ENCODE measurements at regions not wholly inside any gene's neighbourhood (a gene's known extent, or its start where the extent isn't known, plus 50 kb on each side); places are given as distances from the start of the nearest gene placed in this dataset.
A peak's percentile ranks its signal among the peaks of the same experiment; 100 is the strongest.

DNA sequence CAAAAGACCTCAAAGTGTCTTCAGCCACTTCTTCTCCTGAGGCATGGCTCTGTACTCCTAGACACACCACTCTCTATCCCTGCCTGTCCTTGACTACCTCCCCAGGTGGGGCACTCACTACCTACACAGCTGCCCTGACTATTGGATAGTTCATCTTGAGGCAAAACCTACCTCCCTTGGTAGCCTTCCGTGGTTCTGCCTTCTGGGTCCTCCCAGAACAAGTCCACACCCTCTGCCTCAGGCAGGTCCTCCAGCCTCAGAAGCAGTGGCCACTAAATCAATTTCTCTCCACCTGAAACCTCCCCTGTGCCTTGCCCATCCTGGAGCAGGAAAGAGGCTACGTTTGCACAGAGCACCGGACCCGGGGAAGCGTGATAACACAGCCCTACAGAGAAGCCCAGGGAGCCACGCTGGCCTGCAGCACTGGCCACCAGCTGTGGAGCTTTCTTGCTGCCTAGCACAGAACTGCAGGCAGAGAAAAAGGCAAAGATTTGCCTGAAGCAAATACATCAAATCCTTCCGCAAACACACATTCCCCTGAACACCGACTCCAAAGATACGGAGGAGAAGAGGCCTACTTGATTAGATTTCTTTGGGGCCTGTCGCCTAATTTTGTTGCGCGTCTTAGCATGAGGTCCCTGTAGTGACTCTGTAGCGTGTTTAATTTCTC is 141.8 kb downstream of the C9orf50 start:
- ChIA-PET CTCF (interaction anchor here (0.5 to 1.1 kb wide), 2 partner anchors 121 to 336 kb away, joined by 4 read pairs; no protein-coding TSS in a partner anchor), POLR2A (no interaction called here)
- no peaks in the 10 kb centered on the region for H3K9me3 ChIP-seq (ENCODE audit: control insufficient read depth, insufficient read depth, low read depth, low read length)
- TF ChIP-seq ZBTB1 (tag by site-specific recombination; IDR thresholded peaks at IDR 0.05) (no peak), ZIC2 (tag by site-specific recombination; IDR thresholded peaks at IDR 0.05) (peak; percentile 65), ZNF157 (tag by site-specific recombination; IDR thresholded peaks at IDR 0.05) (no peak), ZNF677 (tag by site-specific recombination; IDR thresholded peaks at IDR 0.05) (no peak), GLIS1 (tag by site-specific recombination; IDR thresholded peaks at IDR 0.05) (peak; percentile 9; the same call in 1 of the 2 replicates)
- TF ChIP-seq, protein P1, sequence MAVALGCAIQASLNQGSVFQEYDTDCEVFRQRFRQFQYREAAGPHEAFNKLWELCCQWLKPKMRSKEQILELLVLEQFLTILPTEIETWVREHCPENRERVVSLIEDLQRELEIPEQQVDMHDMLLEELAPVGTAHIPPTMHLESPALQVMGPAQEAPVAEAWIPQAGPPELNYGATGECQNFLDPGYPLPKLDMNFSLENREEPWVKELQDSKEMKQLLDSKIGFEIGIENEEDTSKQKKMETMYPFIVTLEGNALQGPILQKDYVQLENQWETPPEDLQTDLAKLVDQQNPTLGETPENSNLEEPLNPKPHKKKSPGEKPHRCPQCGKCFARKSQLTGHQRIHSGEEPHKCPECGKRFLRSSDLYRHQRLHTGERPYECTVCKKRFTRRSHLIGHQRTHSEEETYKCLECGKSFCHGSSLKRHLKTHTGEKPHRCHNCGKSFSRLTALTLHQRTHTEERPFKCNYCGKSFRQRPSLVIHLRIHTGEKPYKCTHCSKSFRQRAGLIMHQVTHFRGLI (tag by site-specific recombination; IDR thresholded peaks at IDR 0.05), result 0 out of 2 replicates have a peak, but pooled peaks have one; percentile 20
- H3K27ac ChIP-seq (ENCODE audit: extremely low read depth, low read depth, low read length), result no peak overlapping the region
- no peak overlapping the region for H3K4me3 ChIP-seq (ENCODE audit: low read depth, low read length)
- no peaks in the 10 kb centered on the region; the same call in 1 of the 2 replicates for H3K4me1 ChIP-seq (ENCODE audit: control insufficient read depth, insufficient read depth, low read length)
- no peaks in the 10 kb centered on the region for H3K36me3 ChIP-seq (ENCODE audit: control insufficient read depth in 2 of 2, insufficient read depth in 1 of 2, low read length in 2 of 2)

DNA sequence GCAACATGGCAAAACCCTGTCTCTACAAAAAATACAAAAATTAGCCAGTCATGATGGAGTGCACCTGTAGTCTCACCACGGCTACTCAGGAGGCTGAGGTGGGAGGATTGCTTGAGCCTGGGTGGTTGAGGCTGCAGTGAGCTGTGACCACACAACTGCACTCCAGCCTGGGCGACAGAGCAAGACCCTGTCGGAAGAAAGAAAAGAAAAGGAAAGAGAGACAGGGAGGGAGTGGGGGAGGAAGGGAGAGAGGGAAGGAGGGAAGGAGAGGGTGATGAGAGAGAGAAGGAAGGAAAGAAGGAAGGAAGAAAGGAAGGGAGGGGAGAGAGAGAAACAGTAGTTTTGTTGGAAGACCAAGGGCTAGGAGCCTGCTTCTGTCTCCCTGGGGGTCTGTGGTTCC is 142.4 kb downstream of the C9orf50 start:
- ChIA-PET CTCF (no interaction called here), POLR2A (no interaction called here)
- Histone ChIP-seq H3K27ac (ENCODE audit: extremely low read depth, low read depth, low read length) (no peak overlapping the region), H3K36me3 (ENCODE audit: control insufficient read depth in 2 of 2, insufficient read depth in 1 of 2, low read length in 2 of 2) (no peaks in the 10 kb centered on the region), H3K9me3 (ENCODE audit: control insufficient read depth, insufficient read depth, low read depth, low read length) (no peaks in the 10 kb centered on the region), H3K4me1 (ENCODE audit: control insufficient read depth, insufficient read depth, low read length) (no peaks in the 10 kb centered on the region; the same call in 1 of the 2 replicates), H3K4me3 (ENCODE audit: low read depth, low read length) (no peak overlapping the region)
- TF ChIP-seq ZNF366 (tag by site-specific recombination; conservative IDR thresholded peaks at IDR 0.05) (peak; percentile 95), ZNF341 (tag by site-specific recombination; IDR thresholded peaks at IDR 0.05; ENCODE audit: low read depth) (no peak), ZNF558 (tag by site-specific recombination; IDR thresholded peaks at IDR 0.05) (no peak), ZNF266 (tag by site-specific recombination; IDR thresholded peaks at IDR 0.05; ENCODE audit: low read depth) (no peak), ZNF302 (tag by site-specific recombination; IDR thresholded peaks at IDR 0.05; ENCODE audit: low read depth) (no peak), WT1 (tag by site-specific recombination; IDR thresholded peaks at IDR 0.05) (no peak), ZNF121 (tag by site-specific recombination; IDR thresholded peaks at IDR 0.05) (peak; percentile 55; the same call in 1 of the 2 replicates), ZNF354C (tag by site-specific recombination; IDR thresholded peaks at IDR 0.05; ENCODE audit: borderline replicate concordance, low read depth) (no peak)

- ChIA-PET POLR2A (no interaction called here), CTCF (no interaction called here)
- Histone ChIP-seq H3K4me3 (ENCODE audit: low read depth, low read length) (no peak overlapping the region), H3K9me3 (ENCODE audit: control insufficient read depth, insufficient read depth, low read depth, low read length) (no peaks in the 10 kb centered on the region), H3K4me1 (ENCODE audit: control insufficient read depth, insufficient read depth, low read length) (no peaks in the 10 kb centered on the region), H3K27ac (ENCODE audit: extremely low read depth, low read depth, low read length) (no peak overlapping the region), H3K36me3 (ENCODE audit: control insufficient read depth in 2 of 2, insufficient read depth in 1 of 2, low read length in 2 of 2) (no peaks in the 10 kb centered on the region)
- TF ChIP-seq ZNF677 (tag by site-specific recombination; IDR thresholded peaks at IDR 0.05), result no peak
- TF ChIP-seq ZNF670 (tag by site-specific recombination; IDR thresholded peaks at IDR 0.05; ENCODE audit: low read depth), result no peak
- TF ChIP-seq, protein P2, sequence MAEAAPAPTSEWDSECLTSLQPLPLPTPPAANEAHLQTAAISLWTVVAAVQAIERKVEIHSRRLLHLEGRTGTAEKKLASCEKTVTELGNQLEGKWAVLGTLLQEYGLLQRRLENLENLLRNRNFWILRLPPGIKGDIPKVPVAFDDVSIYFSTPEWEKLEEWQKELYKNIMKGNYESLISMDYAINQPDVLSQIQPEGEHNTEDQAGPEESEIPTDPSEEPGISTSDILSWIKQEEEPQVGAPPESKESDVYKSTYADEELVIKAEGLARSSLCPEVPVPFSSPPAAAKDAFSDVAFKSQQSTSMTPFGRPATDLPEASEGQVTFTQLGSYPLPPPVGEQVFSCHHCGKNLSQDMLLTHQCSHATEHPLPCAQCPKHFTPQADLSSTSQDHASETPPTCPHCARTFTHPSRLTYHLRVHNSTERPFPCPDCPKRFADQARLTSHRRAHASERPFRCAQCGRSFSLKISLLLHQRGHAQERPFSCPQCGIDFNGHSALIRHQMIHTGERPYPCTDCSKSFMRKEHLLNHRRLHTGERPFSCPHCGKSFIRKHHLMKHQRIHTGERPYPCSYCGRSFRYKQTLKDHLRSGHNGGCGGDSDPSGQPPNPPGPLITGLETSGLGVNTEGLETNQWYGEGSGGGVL (tag by site-specific recombination; IDR thresholded peaks at IDR 0.05), result no peak
- TF ChIP-seq ZNF404 (tag by site-specific recombination; IDR thresholded peaks at IDR 0.05), result no peak
- TF ChIP-seq ZNF157 (tag by site-specific recombination; IDR thresholded peaks at IDR 0.05), result no peak
- TF ChIP-seq ZNF214 (tag by site-specific recombination; IDR thresholded peaks at IDR 0.05; ENCODE audit: borderline replicate concordance), result no peak
- TF ChIP-seq, protein P3, sequence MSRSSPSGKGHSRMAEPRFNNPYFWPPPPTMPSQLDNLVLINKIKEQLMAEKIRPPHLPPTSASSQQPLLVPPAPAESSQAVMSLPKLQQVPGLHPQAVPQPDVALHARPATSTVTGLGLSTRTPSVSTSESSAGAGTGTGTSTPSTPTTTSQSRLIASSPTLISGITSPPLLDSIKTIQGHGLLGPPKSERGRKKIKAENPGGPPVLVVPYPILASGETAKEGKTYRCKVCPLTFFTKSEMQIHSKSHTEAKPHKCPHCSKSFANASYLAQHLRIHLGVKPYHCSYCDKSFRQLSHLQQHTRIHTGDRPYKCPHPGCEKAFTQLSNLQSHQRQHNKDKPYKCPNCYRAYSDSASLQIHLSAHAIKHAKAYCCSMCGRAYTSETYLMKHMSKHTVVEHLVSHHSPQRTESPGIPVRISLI (tag by site-specific recombination; IDR thresholded peaks at IDR 0.05), result no peak
- TF ChIP-seq, protein P4, sequence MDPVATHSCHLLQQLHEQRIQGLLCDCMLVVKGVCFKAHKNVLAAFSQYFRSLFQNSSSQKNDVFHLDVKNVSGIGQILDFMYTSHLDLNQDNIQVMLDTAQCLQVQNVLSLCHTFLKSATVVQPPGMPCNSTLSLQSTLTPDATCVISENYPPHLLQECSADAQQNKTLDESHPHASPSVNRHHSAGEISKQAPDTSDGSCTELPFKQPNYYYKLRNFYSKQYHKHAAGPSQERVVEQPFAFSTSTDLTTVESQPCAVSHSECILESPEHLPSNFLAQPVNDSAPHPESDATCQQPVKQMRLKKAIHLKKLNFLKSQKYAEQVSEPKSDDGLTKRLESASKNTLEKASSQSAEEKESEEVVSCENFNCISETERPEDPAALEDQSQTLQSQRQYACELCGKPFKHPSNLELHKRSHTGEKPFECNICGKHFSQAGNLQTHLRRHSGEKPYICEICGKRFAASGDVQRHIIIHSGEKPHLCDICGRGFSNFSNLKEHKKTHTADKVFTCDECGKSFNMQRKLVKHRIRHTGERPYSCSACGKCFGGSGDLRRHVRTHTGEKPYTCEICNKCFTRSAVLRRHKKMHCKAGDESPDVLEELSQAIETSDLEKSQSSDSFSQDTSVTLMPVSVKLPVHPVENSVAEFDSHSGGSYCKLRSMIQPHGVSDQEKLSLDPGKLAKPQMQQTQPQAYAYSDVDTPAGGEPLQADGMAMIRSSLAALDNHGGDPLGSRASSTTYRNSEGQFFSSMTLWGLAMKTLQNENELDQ (tag by site-specific recombination; IDR thresholded peaks at IDR 0.05; ENCODE audit: low read depth), result no peak
- TF ChIP-seq MEIS1 (CRISPR knock-in tag; IDR thresholded peaks at IDR 0.05; ENCODE audit: borderline replicate concordance), result no peak
Observed at GRCh38 chr9:129476821-129477611, 143.9 kb downstream of the C9orf50 start.
